IMR-90 (cell line): ENCODE measurements at regions not wholly inside any gene's neighbourhood (a gene's known extent, or its start where the extent isn't known, plus 50 kb on each side); places are given as distances from the start of the nearest gene placed in this dataset.

Experiments used
- ATAC-seq: fragments of 200-7000 bp; cut with Tn5 transposase; 2 replicates; pipeline ENCODE4 v1.9.1; 2020; ENCODE audit warnings: low read depth, mild to moderate bottlenecking, moderate library complexity
- BruUV-seq: library from RNA; stranded (reverse); fragments of 400-500 nt; replicated peaks from 2 replicates; lab custom pipeline; 2021; lab: Mats Ljungman, UMichigan
- CTCF ChIA-PET: fragments of 300-600 bp; formaldehyde crosslinking; extraction: SDS; loops from one replicate; lab custom pipeline; 2021; ENCODE audit warnings: antibody characterized with exemption; lab: Yijun Ruan, JAX
- POLR2A ChIA-PET: fragments of 300-600 bp; sonication (Branson Sonifier 250); formaldehyde crosslinking; loops from one replicate; lab custom pipeline; 2022; ENCODE audit warnings: antibody characterized with exemption; ENCODE audit not compliant: unreplicated experiment; lab: Charles Lee
- DNase-seq: peaks from one replicate; pipeline ENCODE4 v3.0.0; 2013
- H2AFZ ChIP-seq: replicated peaks from 2 replicates; pipeline ENCODE3; 2013; ENCODE audit warnings: low read length, mild to moderate bottlenecking; ENCODE audit not compliant: poor library complexity
- H2AK5ac ChIP-seq: 2 replicates; pipeline ENCODE4 v1.6.1; 2013; ENCODE audit warnings: low read depth, low read length, inconsistent platforms
- H2AK9ac ChIP-seq: replicated peaks from 2 replicates; pipeline ENCODE3; 2013; ENCODE audit warnings: mild to moderate bottlenecking, low read depth, low read length, moderate library complexity; ENCODE audit not compliant: poor library complexity
- H2BK120ac ChIP-seq: 2 replicates; pipeline ENCODE4 v1.6.1; 2013; ENCODE audit warnings: low read depth, low read length, inconsistent platforms
- H2BK15ac ChIP-seq: 3 replicates; pipeline ENCODE4 v1.6.1; 2013; ENCODE audit warnings: low read depth, low read length, inconsistent platforms
- H2BK20ac ChIP-seq: 2 replicates; pipeline ENCODE4 v1.6.1; 2013; ENCODE audit warnings: low read depth, mild to moderate bottlenecking, inconsistent platforms, low read length, moderate library complexity
- H2BK5ac ChIP-seq: 2 replicates; pipeline ENCODE4 v1.6.1; 2013; ENCODE audit warnings: mild to moderate bottlenecking, low read depth, low read length, inconsistent platforms; ENCODE audit not compliant: poor library complexity, severe bottlenecking
- H3K14ac ChIP-seq: replicated peaks from 2 replicates; pipeline ENCODE4 v1.6.1; 2013; ENCODE audit warnings: low read depth, low read length, inconsistent platforms
- H3K18ac ChIP-seq: 2 replicates; pipeline ENCODE4 v1.6.1; 2013; ENCODE audit warnings: low read depth, low read length, control low read depth
- H3K23ac ChIP-seq: 2 replicates; pipeline ENCODE4 v1.6.1; 2013; ENCODE audit warnings: low read depth, low read length, inconsistent platforms
- H3K27ac ChIP-seq: 2 replicates; pipeline ENCODE4 v1.5.1; 2013; ENCODE audit warnings: mild to moderate bottlenecking, control low read depth, low read length; ENCODE audit not compliant: insufficient read depth
- H3K27me3 ChIP-seq: 2 replicates; pipeline ENCODE4 v1.6.1; 2013; ENCODE audit warnings: low read length; ENCODE audit not compliant: control insufficient read depth, insufficient read depth
- H3K36me3 ChIP-seq: 2 replicates; pipeline ENCODE4 v1.6.1; 2013; ENCODE audit warnings: low read length, mixed read lengths; ENCODE audit not compliant: control insufficient read depth, insufficient read depth
- H3K4ac ChIP-seq: 2 replicates; pipeline ENCODE4 v1.6.1; 2013; ENCODE audit warnings: low read depth, low read length, inconsistent platforms
- H3K4me1 ChIP-seq: 2 replicates; pipeline ENCODE4 v1.6.1; 2013; ENCODE audit warnings: low read length, mixed read lengths; ENCODE audit not compliant: control insufficient read depth, insufficient read depth
- H3K4me2 ChIP-seq: 2 replicates; pipeline ENCODE4 v1.6.1; 2013; ENCODE audit warnings: low read depth, mild to moderate bottlenecking, control low read depth, low read length, moderate library complexity
- H3K4me3 ChIP-seq: 2 replicates; pipeline ENCODE4 v1.5.1; 2013; ENCODE audit warnings: low read depth, mild to moderate bottlenecking, control low read depth, low read length, moderate library complexity; ENCODE audit not compliant: insufficient read depth
- H3K56ac ChIP-seq: 2 replicates; pipeline ENCODE4 v1.6.1; 2013; ENCODE audit warnings: low read length, inconsistent platforms; ENCODE audit not compliant: insufficient read depth; ENCODE audit errors: extremely low read depth
- H3K79me1 ChIP-seq, 2 experiments: 2 replicates each; pipeline ENCODE4 v1.6.1; 2013; ENCODE audit warnings: low read length in 2 of 2, inconsistent platforms in 1 of 2, low read depth in 1 of 2
- H3K9ac ChIP-seq: 2 replicates; pipeline ENCODE4 v1.6.1; 2013; ENCODE audit warnings: low read depth, low read length, control low read depth
- H3K9me1 ChIP-seq: 2 replicates; pipeline ENCODE4 v1.6.1; 2013; ENCODE audit warnings: low read length, inconsistent platforms; ENCODE audit not compliant: insufficient read depth
- H3K9me3 ChIP-seq: 2 replicates; pipeline ENCODE4 v1.6.1; 2013; ENCODE audit warnings: low read length; ENCODE audit not compliant: control insufficient read depth, insufficient read depth
- H4K20me1 ChIP-seq: 2 replicates; pipeline ENCODE4 v1.6.1; 2013; ENCODE audit warnings: low read length, inconsistent platforms; ENCODE audit not compliant: insufficient read depth
- H4K5ac ChIP-seq: 2 replicates; pipeline ENCODE4 v1.6.1; 2013; ENCODE audit warnings: mild to moderate bottlenecking, low read depth, low read length, control low read depth
- H4K8ac ChIP-seq, 2 experiments: 2 replicates each; pipeline ENCODE4 v1.6.1; 2013; ENCODE audit warnings: low read depth in 2 of 2, low read length in 2 of 2, control low read depth in 1 of 2, inconsistent platforms in 1 of 2
- H4K91ac ChIP-seq: 2 replicates; pipeline ENCODE4 v1.6.1; 2013; ENCODE audit warnings: low read depth, low read length, inconsistent platforms; ENCODE audit not compliant: insufficient read depth
- CEBPB ChIP-seq: IDR thresholded peaks from 2 replicates; pipeline ENCODE4 v1.6.1; 2012; ENCODE audit warnings: low read depth, low read length, improper control_type of control experiment
- POLR2A ChIP-seq: IDR thresholded peaks from 2 replicates; pipeline ENCODE4 v1.6.1; 2012; ENCODE audit warnings: mild to moderate bottlenecking, low read depth, low read length
- WGBS, 2 experiments: methylation state at CpG; one replicate each; pipeline versions ENCODE4 v1.1.5 to v1.1.7; 2013; ENCODE audit warnings: missing lambda C conversion rate in 2 of 2; ENCODE audit not compliant: insufficient read length in 1 of 2; ENCODE audit errors: extremely low coverage in 2 of 2; 5-methylcytosine and 5-hydroxymethylcytosine counted together
- dilution Hi-C: fragments of 300-500 bp; cut with HindIII; formaldehyde crosslinking; loops from one replicate; pipeline ENCODE4 v1.14.3; 2018; ENCODE audit warnings: low sequenced_read_pairs; ENCODE audit not compliant: unreplicated experiment
- in situ Hi-C: fragments of 300-500 bp; cut with MboI; formaldehyde crosslinking; loops from 3 replicates; pipeline ENCODE4 v1.14.3; 2019; ENCODE audit warnings: low sequenced_read_pairs, inconsistent platforms, mixed read lengths
- intact Hi-C: fragments of 100-400 bp; cut with micrococcal nuclease; formaldehyde crosslinking; loops from 2 replicates; pipeline ENCODE4 v1.10.0; 2022

GRCh38 chr6:141029908-141030307 is 1102.8 kb upstream of the GJE1 start:
- ChIA-PET POLR2A (interaction anchor here (0.7 kb wide), 1 partner anchor 10 kb away, joined by 6 read pairs; no protein-coding TSS in a partner anchor), CTCF (no interaction called here)
- Histone ChIP-seq H4K20me1 (no peaks in the 10 kb centered on the region), H3K23ac (no peak overlapping the region), H3K18ac (no peak overlapping the region), H2BK5ac (no peak overlapping the region), H3K9me1 (no peaks in the 10 kb centered on the region), H3K9me3 (no peaks in the 10 kb centered on the region), H3K14ac (no peak overlapping the region), H2BK20ac (no peak overlapping the region), H2BK15ac (no peak overlapping the region), H3K79me1 (no peaks in the 10 kb centered on the region), H2AK9ac (no peak overlapping the region), H4K5ac (no peak overlapping the region), H2AFZ (no peak overlapping the region), H3K27ac (no peak overlapping the region), H3K4me3 (no peak overlapping the region), H3K4me1 (no peaks in the 10 kb centered on the region), H3K56ac (no peak overlapping the region), H2AK5ac (no peak overlapping the region), H3K27me3 (no peaks in the 10 kb centered on the region), H4K91ac (no peak overlapping the region), H3K4me2 (no peak overlapping the region), H3K9ac (no peak overlapping the region), H4K8ac (no peak overlapping the region), H3K36me3 (no peaks in the 10 kb centered on the region), H3K4ac (no peak overlapping the region), H2BK120ac (no peak overlapping the region)
- ATAC-seq (no peak), DNase-seq (no peak)
- no TSS peak for BruUV-seq
- intact Hi-C loops (no loop called here), dilution Hi-C loops (no loop called here), in situ Hi-C loops (no loop called here)
- WGBS, 2 experiments: no CpG with 5 or more reads among the region's 1 CpG
- TF ChIP-seq CEBPB: peak; percentile 37; the same call in 1 of the 2 replicates
- TF ChIP-seq POLR2A: no peak
